Peyer's patch (tissue), 4 donors: ENCODE measurements at regions not wholly inside any gene's neighbourhood (a gene's known extent, or its start where the extent isn't known, plus 50 kb on each side); places are given as distances from the start of the nearest gene placed in this dataset.
A peak's percentile ranks its signal among the peaks of the same experiment; 100 is the strongest.

Experiments used
- CTCF ChIP-seq, 6 experiments: fragments of 450-650 bp in 4 of 6; fragments of 200-600 bp in 2 of 6; sonication (generic) in 1 of 6; IDR thresholded peaks; one replicate each; pipeline ENCODE4 v1.5.1; 2017 to 2019; ENCODE audit warnings: antibody characterized with exemption in 6 of 6, mild to moderate bottlenecking in 3 of 6, moderate library complexity in 1 of 6
- POLR2A ChIP-seq, 2 donors: fragments of 450-650 bp; IDR thresholded peaks; one replicate each; pipeline ENCODE4 v1.5.1; 2017; ENCODE audit warnings: antibody characterized with exemption in 2 of 2, mild to moderate bottlenecking in 2 of 2, moderate library complexity in 2 of 2

DNA sequence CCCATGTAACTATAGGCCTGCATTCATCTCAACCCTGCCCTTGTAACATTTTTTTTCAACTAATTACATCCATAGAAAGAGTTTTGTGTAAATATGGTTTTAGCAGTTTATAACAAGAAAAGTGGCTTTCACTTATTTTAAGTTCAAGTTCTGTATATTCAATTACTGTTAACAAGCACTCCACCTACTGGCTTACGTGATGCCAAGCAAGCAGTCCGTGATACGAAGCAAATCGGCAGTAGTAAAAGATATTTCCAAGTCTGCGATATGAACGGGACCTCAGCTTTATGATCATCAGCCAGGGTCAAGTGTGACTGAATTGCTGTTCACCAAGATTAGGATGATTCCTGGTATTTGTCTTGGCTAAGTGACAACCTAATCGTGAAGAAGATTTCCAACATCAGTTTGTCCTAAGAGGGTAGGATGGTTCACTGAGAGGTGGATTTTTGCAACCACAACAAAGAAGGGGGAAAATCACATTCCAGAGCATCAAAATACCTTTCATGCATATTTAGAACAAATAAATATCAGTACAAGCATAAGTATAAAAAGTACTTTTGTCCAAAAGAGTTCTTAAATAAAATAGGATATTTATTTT is 456.2 kb downstream of the FOXG1 start:
- TF ChIP-seq CTCF (IDR thresholded peaks at IDR 0.05) = peak in 2 of 6 experiments; percentile 4 to 16
- no peak for TF ChIP-seq POLR2A (IDR thresholded peaks at IDR 0.05)
